SU-DHL-6 (cell line): ENCODE measurements at regions not wholly inside any gene's neighbourhood (a gene's known extent, or its start where the extent isn't known, plus 50 kb on each side); places are given as distances from the start of the nearest gene placed in this dataset.
"Not testable (repeated sequence)": the region's sequence is repeated elsewhere in the genome, so short reads cannot be mapped to it uniquely, and the experiment has no call there.

ENCODE experiments used
- H2AFZ ChIP-seq: fragments of 200-600 bp; sonication (generic); 2 replicates; pipeline ENCODE4 v1.6.1; 2014; ENCODE audit warnings: low read depth, mild to moderate bottlenecking, moderate library complexity, mixed read lengths, antibody characterized with exemption, low read length; ENCODE audit not compliant: severe bottlenecking
- H3F3A ChIP-seq: fragments of 200-600 bp; shearing (Covaris generic); 2 replicates; pipeline ENCODE4 v1.6.0; 2016; ENCODE audit warnings: antibody characterized with exemption, mild to moderate bottlenecking; ENCODE audit not compliant: insufficient read depth
- H3K27ac ChIP-seq: fragments of 200-600 bp; sonication (generic); 2 replicates; pipeline ENCODE4 v1.5.1; 2016; ENCODE audit warnings: low read depth, mild to moderate bottlenecking, low read length, moderate library complexity, mixed read lengths
- H3K27me3 ChIP-seq: fragments of 200-600 bp; sonication (generic), shearing (Covaris generic); 2 replicates; pipeline ENCODE4 v1.6.0; 2014; ENCODE audit warnings: mild to moderate bottlenecking, low read length
- H3K36me3 ChIP-seq: fragments of 200-600 bp; sonication (generic); 2 replicates; pipeline ENCODE4 v1.6.1; 2014; ENCODE audit warnings: mild to moderate bottlenecking, low read length, mixed read lengths
- H3K4me2 ChIP-seq: fragments of 300-600, 200-600 bp; shearing (Covaris generic), sonication (generic); 2 replicates; pipeline ENCODE4 v1.6.0; 2014; ENCODE audit warnings: low read length, low read depth, mild to moderate bottlenecking; ENCODE audit not compliant: poor library complexity, severe bottlenecking
- H3K4me3 ChIP-seq: fragments of 200-600 bp; sonication (generic); 2 replicates; pipeline ENCODE4 v1.5.1; 2014; ENCODE audit warnings: antibody characterized with exemption, low read length, mild to moderate bottlenecking, mixed read lengths; ENCODE audit not compliant: insufficient read depth, poor library complexity, severe bottlenecking
- H3K79me2 ChIP-seq: fragments of 200-600 bp; sonication (generic); 2 replicates; pipeline ENCODE4 v1.6.1; 2014; ENCODE audit warnings: mild to moderate bottlenecking, low read length, moderate library complexity; ENCODE audit not compliant: insufficient read depth
- H3K9ac ChIP-seq: fragments of 200-600 bp; sonication (generic); 2 replicates; pipeline ENCODE4 v1.7.0; 2014; ENCODE audit warnings: mild to moderate bottlenecking, low read length
- H3K9me2 ChIP-seq: fragments of 200-600 bp; sonication (generic); replicated peaks from 2 replicates; pipeline ENCODE4 v1.6.1; 2014; ENCODE audit warnings: low read length; ENCODE audit not compliant: insufficient read depth
- H3K9me3 ChIP-seq: fragments of 200-600 bp; sonication (generic); 2 replicates; pipeline ENCODE4 v1.6.1; 2014; ENCODE audit warnings: low read length, mixed read lengths; ENCODE audit not compliant: insufficient read depth
- H4K20me1 ChIP-seq: fragments of 200-600 bp; sonication (generic); 2 replicates; pipeline ENCODE4 v1.6.1; 2014; ENCODE audit warnings: low read depth, mild to moderate bottlenecking, antibody characterized with exemption, low read length, moderate library complexity, mixed read lengths
- EZH2phosphoT487 ChIP-seq: fragments of 200-600 bp; sonication (generic), shearing (Covaris generic); conservative IDR thresholded peaks from 2 replicates; pipeline ENCODE4 v1.6.1; 2018; ENCODE audit warnings: mild to moderate bottlenecking, antibody characterized with exemption, low read length, moderate library complexity, mixed read lengths
- TF ChIP-seq, protein P1 (sequence below): fragments of 200-600 bp; sonication (generic); IDR thresholded peaks from one replicate; pipeline ENCODE4 v1.5.1; 2017; ENCODE audit warnings: antibody characterized with exemption, mild to moderate bottlenecking, low read length, moderate library complexity; ENCODE audit not compliant: insufficient read depth, poor library complexity, severe bottlenecking

- H3K9ac ChIP-seq, result no peak overlapping the region
- no peaks in the 10 kb centered on the region for H4K20me1 ChIP-seq
- H3K9me2 ChIP-seq, result no peaks in the 10 kb centered on the region
- no peak overlapping the region for H3K4me3 ChIP-seq
- no peak overlapping the region for H3K4me2 ChIP-seq
- H3K27me3 ChIP-seq, result no peaks in the 10 kb centered on the region
- H3K79me2 ChIP-seq, result no peaks in the 10 kb centered on the region
- H3K9me3 ChIP-seq, result no peaks in the 10 kb centered on the region
- TF ChIP-seq, protein P1, sequence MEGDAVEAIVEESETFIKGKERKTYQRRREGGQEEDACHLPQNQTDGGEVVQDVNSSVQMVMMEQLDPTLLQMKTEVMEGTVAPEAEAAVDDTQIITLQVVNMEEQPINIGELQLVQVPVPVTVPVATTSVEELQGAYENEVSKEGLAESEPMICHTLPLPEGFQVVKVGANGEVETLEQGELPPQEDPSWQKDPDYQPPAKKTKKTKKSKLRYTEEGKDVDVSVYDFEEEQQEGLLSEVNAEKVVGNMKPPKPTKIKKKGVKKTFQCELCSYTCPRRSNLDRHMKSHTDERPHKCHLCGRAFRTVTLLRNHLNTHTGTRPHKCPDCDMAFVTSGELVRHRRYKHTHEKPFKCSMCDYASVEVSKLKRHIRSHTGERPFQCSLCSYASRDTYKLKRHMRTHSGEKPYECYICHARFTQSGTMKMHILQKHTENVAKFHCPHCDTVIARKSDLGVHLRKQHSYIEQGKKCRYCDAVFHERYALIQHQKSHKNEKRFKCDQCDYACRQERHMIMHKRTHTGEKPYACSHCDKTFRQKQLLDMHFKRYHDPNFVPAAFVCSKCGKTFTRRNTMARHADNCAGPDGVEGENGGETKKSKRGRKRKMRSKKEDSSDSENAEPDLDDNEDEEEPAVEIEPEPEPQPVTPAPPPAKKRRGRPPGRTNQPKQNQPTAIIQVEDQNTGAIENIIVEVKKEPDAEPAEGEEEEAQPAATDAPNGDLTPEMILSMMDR, result no peak
- no peak for TF ChIP-seq EZH2phosphoT487
- no peaks in the 10 kb centered on the region; the same call in 1 of the 2 replicates for H3K36me3 ChIP-seq
- H3F3A ChIP-seq, result no peaks in the 10 kb centered on the region
- H3K27ac ChIP-seq, result no peak overlapping the region
- no peak overlapping the region for H2AFZ ChIP-seq
Measured at GRCh38 chr20:2223558-2224367, 72.0 kb upstream of the TGM3 start.

GRCh38 chr20:2224368-2224639, 71.5 kb upstream of the TGM3 start:
- Histone ChIP-seq H2AFZ (no peak overlapping the region), H4K20me1 (no peaks in the 10 kb centered on the region), H3K27ac (no peak overlapping the region), H3K9ac (no peak overlapping the region), H3K79me2 (no peaks in the 10 kb centered on the region), H3K4me3 (no peak overlapping the region), H3K9me3 (no peaks in the 10 kb centered on the region), H3K9me2 (no peaks in the 10 kb centered on the region), H3F3A (no peaks in the 10 kb centered on the region), H3K27me3 (no peaks in the 10 kb centered on the region), H3K36me3 (no peaks in the 10 kb centered on the region), H3K4me2 (no peak overlapping the region)
- TF ChIP-seq EZH2phosphoT487, result no peak
- TF ChIP-seq, protein P1, result no peak

DNA sequence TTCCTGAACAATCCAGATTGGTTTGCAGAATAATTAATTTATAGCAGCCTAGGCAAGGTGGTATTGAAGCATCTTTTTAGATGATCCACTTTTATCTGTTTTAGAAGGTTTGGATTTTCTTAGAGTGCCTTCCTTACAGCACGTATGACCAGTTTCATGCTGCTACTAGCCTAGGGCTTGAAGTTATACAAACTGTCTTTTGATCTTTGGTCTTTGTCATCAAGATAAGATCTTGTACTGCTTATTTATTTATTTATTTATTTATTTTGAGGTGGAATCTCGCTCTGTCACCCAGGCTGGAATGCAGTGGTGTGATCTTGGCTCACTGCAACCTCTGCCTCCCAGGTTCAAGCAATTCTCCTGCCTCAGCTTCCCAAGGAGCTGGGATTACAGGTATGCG, 68.5 kb upstream of the TGM3 start:
- H3K4me2 ChIP-seq, H4K20me1 ChIP-seq, H3K4me3 ChIP-seq, H3K27ac ChIP-seq, H3K9me2 ChIP-seq, H2AFZ ChIP-seq, H3K79me2 ChIP-seq, H3K9me3 ChIP-seq, H3K9ac ChIP-seq, H3K36me3 ChIP-seq, H3F3A ChIP-seq, H3K27me3 ChIP-seq: not testable (repeated sequence)

GRCh38 chr20:2227861-2228260, 67.9 kb upstream of the TGM3 start:
- TF ChIP-seq, protein P1, result no peak
- TF ChIP-seq EZH2phosphoT487, result no peak
- H3K9me3 ChIP-seq, result no peaks in the 10 kb centered on the region
- H3K36me3 ChIP-seq, result no peaks in the 10 kb centered on the region
- no peak overlapping the region for H3K4me2 ChIP-seq
- no peaks in the 10 kb centered on the region for H3F3A ChIP-seq
- H3K4me3 ChIP-seq, result no peak overlapping the region
- no peaks in the 10 kb centered on the region for H3K27me3 ChIP-seq
- H3K27ac ChIP-seq, result no peak overlapping the region
- no peaks in the 10 kb centered on the region for H3K79me2 ChIP-seq
- no peaks in the 10 kb centered on the region for H3K9me2 ChIP-seq
- no peaks in the 10 kb centered on the region for H4K20me1 ChIP-seq
- H2AFZ ChIP-seq, result no peak overlapping the region
- no peak overlapping the region for H3K9ac ChIP-seq
